H9 (cell line): ENCODE measurements at regions not wholly inside any gene's neighbourhood (a gene's known extent, or its start where the extent isn't known, plus 50 kb on each side); places are given as distances from the start of the nearest gene placed in this dataset.
A peak's percentile ranks its signal among the peaks of the same experiment; 100 is the strongest.

Experiments
- DNase-seq: peaks from one replicate; pipeline ENCODE4 v3.0.0-alpha.2; 2017
- H2AFZ ChIP-seq: one replicate; pipeline ENCODE4 v1.6.1; 2013; ENCODE audit warnings: mild to moderate bottlenecking, low read length, control low read depth, moderate library complexity
- H2AK5ac ChIP-seq: 2 replicates; pipeline ENCODE4 v1.6.1; 2013; ENCODE audit warnings: low read length, control low read depth, mixed read lengths; ENCODE audit not compliant: insufficient read length
- H2BK120ac ChIP-seq: one replicate; pipeline ENCODE4 v1.6.1; 2013; ENCODE audit warnings: low read depth, mild to moderate bottlenecking, low read length, control low read depth, inconsistent platforms; ENCODE audit not compliant: poor library complexity, severe bottlenecking
- H2BK12ac ChIP-seq: 2 replicates; pipeline ENCODE4 v1.6.1; 2013; ENCODE audit warnings: low read length, control low read depth, mixed read lengths, low read depth; ENCODE audit not compliant: insufficient read length
- H2BK15ac ChIP-seq: 2 replicates; pipeline ENCODE4 v1.6.1; 2013; ENCODE audit warnings: low read depth, low read length, control low read depth
- H2BK20ac ChIP-seq: one replicate; pipeline ENCODE4 v1.6.1; 2013; ENCODE audit warnings: low read depth, mild to moderate bottlenecking, low read length, control low read depth, inconsistent platforms; ENCODE audit not compliant: poor library complexity, severe bottlenecking
- H2BK5ac ChIP-seq: 2 replicates; pipeline ENCODE4 v1.6.1; 2013; ENCODE audit warnings: low read length, control low read depth, mixed read lengths; ENCODE audit not compliant: insufficient read length
- H3K14ac ChIP-seq: 2 replicates; pipeline ENCODE4 v1.6.1; 2013; ENCODE audit warnings: low read length, control low read depth; ENCODE audit not compliant: insufficient read depth
- H3K18ac ChIP-seq: 2 replicates; pipeline ENCODE4 v1.6.1; 2013; ENCODE audit warnings: low read depth, mild to moderate bottlenecking, mixed read lengths, low read length, control low read depth; ENCODE audit not compliant: insufficient read length
- H3K23ac ChIP-seq: 2 replicates; pipeline ENCODE4 v1.6.1; 2013; ENCODE audit warnings: low read length, control low read depth, mixed read lengths, low read depth; ENCODE audit not compliant: insufficient read length
- H3K23me2 ChIP-seq: 2 replicates; pipeline ENCODE4 v1.6.1; 2013; ENCODE audit warnings: low read depth, mild to moderate bottlenecking, mixed read lengths, low read length, control low read depth; ENCODE audit not compliant: insufficient read length, poor library complexity, severe bottlenecking
- H3K27ac ChIP-seq: 2 replicates; pipeline ENCODE4 v1.5.1; 2013; ENCODE audit warnings: low read length, control low read depth, mixed read lengths, low read depth; ENCODE audit not compliant: insufficient read length
- H3K27me3 ChIP-seq: 2 replicates; pipeline ENCODE4 v1.6.1; 2013; ENCODE audit warnings: low read length, control low read depth, inconsistent platforms; ENCODE audit not compliant: insufficient read depth
- H3K4ac ChIP-seq: 2 replicates; pipeline ENCODE4 v1.6.1; 2013; ENCODE audit warnings: low read depth, mild to moderate bottlenecking, control low read depth, inconsistent platforms, low read length, moderate library complexity
- H3K4me1 ChIP-seq: 2 replicates; pipeline ENCODE4 v1.6.1; 2013; ENCODE audit warnings: low read length, control low read depth, inconsistent platforms; ENCODE audit not compliant: insufficient read depth
- H3K4me2 ChIP-seq: 2 replicates; pipeline ENCODE4 v1.6.1; 2013; ENCODE audit warnings: low read length, control low read depth, mixed read lengths; ENCODE audit not compliant: insufficient read length, insufficient read depth
- H3K56ac ChIP-seq: 2 replicates; pipeline ENCODE4 v1.6.1; 2013; ENCODE audit warnings: low read depth, mild to moderate bottlenecking, mixed read lengths, low read length, control low read depth; ENCODE audit not compliant: insufficient read length
- H3K79me1 ChIP-seq: 2 replicates; pipeline ENCODE4 v1.6.1; 2013; ENCODE audit warnings: low read depth, mild to moderate bottlenecking, moderate library complexity, low read length, control low read depth, inconsistent platforms; ENCODE audit not compliant: insufficient read depth, poor library complexity, severe bottlenecking
- H3K79me2 ChIP-seq: 2 replicates; pipeline ENCODE4 v1.6.1; 2013; ENCODE audit warnings: low read length, control low read depth, inconsistent platforms; ENCODE audit not compliant: insufficient read depth
- H3K9ac ChIP-seq: 2 replicates; pipeline ENCODE4 v1.6.1; 2013; ENCODE audit warnings: low read length, control low read depth, mixed read lengths; ENCODE audit not compliant: insufficient read length; ENCODE audit errors: extremely low read depth
- H3K9me3 ChIP-seq: one replicate; pipeline ENCODE4 v1.6.1; 2013; ENCODE audit warnings: low read depth, low read length, inconsistent platforms; ENCODE audit not compliant: control insufficient read depth
- H3T11ph ChIP-seq: one replicate; pipeline ENCODE4 v1.6.1; 2013; ENCODE audit warnings: mild to moderate bottlenecking, low read length, control low read depth, inconsistent platforms
- H4K20me1 ChIP-seq: one replicate; pipeline ENCODE4 v1.6.1; 2013; ENCODE audit not compliant: control insufficient read depth, insufficient read length, insufficient read depth
- H4K5ac ChIP-seq: 2 replicates; pipeline ENCODE4 v1.6.1; 2013; ENCODE audit warnings: low read depth, mild to moderate bottlenecking, mixed read lengths, low read length, control low read depth; ENCODE audit not compliant: insufficient read length
- H4K8ac ChIP-seq: replicated peaks from 2 replicates; pipeline ENCODE4 v1.6.1; 2013; ENCODE audit warnings: low read length, control low read depth, mixed read lengths, low read depth; ENCODE audit not compliant: insufficient read length
- H4K91ac ChIP-seq: 2 replicates; pipeline ENCODE4 v1.6.1; 2013; ENCODE audit warnings: low read depth, mild to moderate bottlenecking, moderate library complexity, mixed read lengths, low read length, control low read depth; ENCODE audit not compliant: insufficient read length
- H3K27ac Mint-ChIP-seq, 3 experiments: 2 replicates in 2 of 3; 3 replicates in 1 of 3; pipeline ENCODE4 v1.8.0; 2020 to 2021; ENCODE audit warnings: mixed read lengths in 3 of 3, mild to moderate bottlenecking in 1 of 3, moderate library complexity in 1 of 3
- H3K27me3 Mint-ChIP-seq: 2 replicates; pipeline ENCODE4 v1.8.0; 2021; ENCODE audit warnings: low read depth, mild to moderate bottlenecking, moderate library complexity, mixed read lengths
- H3K36me3 Mint-ChIP-seq, 3 experiments: 2 replicates in 2 of 3; 3 replicates in 1 of 3; pipeline ENCODE4 v1.8.0; 2020 to 2021; ENCODE audit warnings: low read depth in 3 of 3, mixed read lengths in 3 of 3; ENCODE audit not compliant: insufficient read depth in 1 of 3
- H3K4me1 Mint-ChIP-seq, 2 experiments: 2 replicates each; pipeline ENCODE4 v1.8.0; 2020; ENCODE audit warnings: mixed read lengths in 2 of 2
- H3K4me3 Mint-ChIP-seq, 2 experiments: 2 replicates in 1 of 2; 3 replicates in 1 of 2; pipeline ENCODE4 v1.8.0; 2020 to 2021; ENCODE audit warnings: mild to moderate bottlenecking in 2 of 2, mixed read lengths in 2 of 2, moderate library complexity in 1 of 2
- H3K9me3 Mint-ChIP-seq, 2 experiments: 2 replicates in 1 of 2; 3 replicates in 1 of 2; pipeline ENCODE4 v1.8.0; 2020; ENCODE audit warnings: mild to moderate bottlenecking in 2 of 2, mixed read lengths in 2 of 2, moderate library complexity in 1 of 2
- WGBS: extraction: QIAGEN DNeasy Blood & Tissue Kit; methylation state at CpG from one replicate; pipeline ENCODE4 v1.1.7; 2013; ENCODE audit warnings: missing lambda C conversion rate, low lambda C conversion rate, mixed read lengths; ENCODE audit not compliant: insufficient read length; ENCODE audit errors: extremely low coverage; 5-methylcytosine and 5-hydroxymethylcytosine counted together
- TF ChIP-seq, protein P1 (sequence below): fragments of 200-600 bp; sonication (generic); conservative IDR thresholded peaks from 3 replicates; pipeline ENCODE4 v1.8.0; 2021; ENCODE audit warnings: antibody characterized with exemption, mild to moderate bottlenecking

DNA sequence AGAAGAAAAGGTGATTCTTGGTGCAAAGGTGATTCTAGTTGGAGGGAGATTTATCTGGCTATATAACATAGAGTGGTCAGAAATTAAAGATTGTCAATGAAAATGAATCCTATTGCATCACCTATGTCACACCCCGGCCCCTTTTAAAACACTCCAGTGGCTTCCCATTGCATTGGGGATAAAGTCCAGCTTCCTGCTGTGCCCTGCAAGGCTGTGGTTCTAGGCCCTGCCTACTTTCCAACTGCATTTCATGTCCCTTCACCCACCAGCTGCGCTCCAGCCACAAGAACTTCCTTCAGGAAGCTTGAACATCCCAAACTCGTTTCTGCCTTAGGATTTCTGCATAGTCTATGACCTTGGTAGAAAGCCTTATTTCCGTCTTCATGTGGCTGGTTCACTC, 118.7 kb upstream of the UMPS start:
- Histone ChIP-seq H3T11ph (no peak overlapping the region), H3K23me2 (no peaks in the 10 kb centered on the region), H3K4me2 (no peak overlapping the region), H3K23ac (no peak overlapping the region), H3K18ac (no peak overlapping the region), H3K79me1 (no peaks in the 10 kb centered on the region), H3K4ac (no peak overlapping the region), H3K56ac (no peak overlapping the region), H3K9ac (no peak overlapping the region), H3K14ac (no peak overlapping the region), H3K27ac (no peak overlapping the region), H4K8ac (no peak overlapping the region), H2BK5ac (no peak overlapping the region), H2BK20ac (no peak overlapping the region), H3K9me3 (no peaks in the 10 kb centered on the region), H2BK120ac (no peak overlapping the region), H3K4me1 (no peaks in the 10 kb centered on the region), H4K20me1 (no peaks in the 10 kb centered on the region), H4K91ac (no peak overlapping the region), H4K5ac (no peak overlapping the region), H3K27me3 (no peaks in the 10 kb centered on the region), H2AK5ac (no peak overlapping the region), H2BK12ac (no peak overlapping the region), H3K79me2 (no peaks in the 10 kb centered on the region), H2BK15ac (no peak overlapping the region), H2AFZ (no peak overlapping the region)
- H3K4me3 Mint-ChIP-seq = no peak overlapping the region
- H3K27me3 Mint-ChIP-seq = no peaks in the 10 kb centered on the region
- peaks cover 6 to 8% of the 10 kb centered on the region in 2 experiments; a peak in 3 of 4 replicates for H3K4me1 Mint-ChIP-seq
- H3K9me3 Mint-ChIP-seq = no peaks in the 10 kb centered on the region; a peak in 1 of 5 replicates
- no CpG with 5 or more reads among the region's 4 CpGs for WGBS
- DNase-seq = no peak
- peak overlapping the region in 1 of 3 experiments; percentile 12; a peak in 2 of 7 replicates for H3K27ac Mint-ChIP-seq
- TF ChIP-seq, protein P1, sequence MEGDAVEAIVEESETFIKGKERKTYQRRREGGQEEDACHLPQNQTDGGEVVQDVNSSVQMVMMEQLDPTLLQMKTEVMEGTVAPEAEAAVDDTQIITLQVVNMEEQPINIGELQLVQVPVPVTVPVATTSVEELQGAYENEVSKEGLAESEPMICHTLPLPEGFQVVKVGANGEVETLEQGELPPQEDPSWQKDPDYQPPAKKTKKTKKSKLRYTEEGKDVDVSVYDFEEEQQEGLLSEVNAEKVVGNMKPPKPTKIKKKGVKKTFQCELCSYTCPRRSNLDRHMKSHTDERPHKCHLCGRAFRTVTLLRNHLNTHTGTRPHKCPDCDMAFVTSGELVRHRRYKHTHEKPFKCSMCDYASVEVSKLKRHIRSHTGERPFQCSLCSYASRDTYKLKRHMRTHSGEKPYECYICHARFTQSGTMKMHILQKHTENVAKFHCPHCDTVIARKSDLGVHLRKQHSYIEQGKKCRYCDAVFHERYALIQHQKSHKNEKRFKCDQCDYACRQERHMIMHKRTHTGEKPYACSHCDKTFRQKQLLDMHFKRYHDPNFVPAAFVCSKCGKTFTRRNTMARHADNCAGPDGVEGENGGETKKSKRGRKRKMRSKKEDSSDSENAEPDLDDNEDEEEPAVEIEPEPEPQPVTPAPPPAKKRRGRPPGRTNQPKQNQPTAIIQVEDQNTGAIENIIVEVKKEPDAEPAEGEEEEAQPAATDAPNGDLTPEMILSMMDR = no peak
- H3K36me3 Mint-ChIP-seq = no peaks in the 10 kb centered on the region
